Keratinocyte (primary cell): ENCODE measurements at regions not wholly inside any gene's neighbourhood (a gene's known extent, or its start where the extent isn't known, plus 50 kb on each side); places are given as distances from the start of the nearest gene placed in this dataset.
"Not testable (repeated sequence)": the region's sequence is repeated elsewhere in the genome, so short reads cannot be mapped to it uniquely, and the experiment has no call there.

ENCODE experiments used
- EZH2 ChIP-seq: IDR thresholded peaks from one replicate; pipeline ENCODE4 v1.6.1; 2012; ENCODE audit warnings: inconsistent platforms, mild to moderate bottlenecking, low read length, moderate library complexity
- TF ChIP-seq, protein P1 (sequence below), 3 experiments: IDR thresholded peaks in 1 of 3; conservative IDR thresholded peaks in 1 of 3; optimal IDR thresholded peaks in 1 of 3; 2 replicates in 2 of 3; 3 replicates in 1 of 3; pipeline versions ENCODE3 to v1.5.1; 2011; ENCODE audit warnings: low read length in 3 of 3, mild to moderate bottlenecking in 3 of 3, moderate library complexity in 2 of 3, control low read depth in 1 of 3, inconsistent platforms in 1 of 3; ENCODE audit not compliant: insufficient read depth in 2 of 3; ENCODE audit errors: extremely low read depth in 1 of 3

DNA sequence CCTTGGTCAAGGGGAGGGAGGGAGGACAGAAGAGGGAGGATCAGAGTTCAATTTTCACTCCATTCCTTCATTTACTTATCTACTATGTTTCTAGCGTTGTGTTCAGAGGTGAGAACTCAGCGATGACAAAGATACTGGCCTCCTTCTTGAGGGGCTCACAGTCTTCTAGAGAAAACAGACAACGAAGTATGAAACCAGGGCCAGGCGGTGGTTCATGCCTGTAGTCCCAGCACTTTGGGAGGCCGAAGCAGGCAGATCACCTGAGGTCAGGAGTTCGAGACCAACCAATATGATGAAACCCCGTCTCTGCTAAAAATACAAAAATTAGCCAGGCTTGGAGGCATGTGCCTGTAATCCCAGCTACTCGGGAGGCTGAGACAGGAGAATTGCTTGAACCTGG lies 277.4 kb downstream of the MYCN start:
- TF ChIP-seq, protein P1, sequence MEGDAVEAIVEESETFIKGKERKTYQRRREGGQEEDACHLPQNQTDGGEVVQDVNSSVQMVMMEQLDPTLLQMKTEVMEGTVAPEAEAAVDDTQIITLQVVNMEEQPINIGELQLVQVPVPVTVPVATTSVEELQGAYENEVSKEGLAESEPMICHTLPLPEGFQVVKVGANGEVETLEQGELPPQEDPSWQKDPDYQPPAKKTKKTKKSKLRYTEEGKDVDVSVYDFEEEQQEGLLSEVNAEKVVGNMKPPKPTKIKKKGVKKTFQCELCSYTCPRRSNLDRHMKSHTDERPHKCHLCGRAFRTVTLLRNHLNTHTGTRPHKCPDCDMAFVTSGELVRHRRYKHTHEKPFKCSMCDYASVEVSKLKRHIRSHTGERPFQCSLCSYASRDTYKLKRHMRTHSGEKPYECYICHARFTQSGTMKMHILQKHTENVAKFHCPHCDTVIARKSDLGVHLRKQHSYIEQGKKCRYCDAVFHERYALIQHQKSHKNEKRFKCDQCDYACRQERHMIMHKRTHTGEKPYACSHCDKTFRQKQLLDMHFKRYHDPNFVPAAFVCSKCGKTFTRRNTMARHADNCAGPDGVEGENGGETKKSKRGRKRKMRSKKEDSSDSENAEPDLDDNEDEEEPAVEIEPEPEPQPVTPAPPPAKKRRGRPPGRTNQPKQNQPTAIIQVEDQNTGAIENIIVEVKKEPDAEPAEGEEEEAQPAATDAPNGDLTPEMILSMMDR (optimal IDR thresholded peaks at IDR 0.05 in 1 of 3, IDR thresholded peaks at IDR 0.05 in 1 of 3, conservative IDR thresholded peaks at IDR 0.05 in 1 of 3; ENCODE audit: extremely low read depth in 1 of 3, insufficient read depth in 2 of 3, low read length in 3 of 3): not testable (repeated sequence)
- not testable (repeated sequence) for TF ChIP-seq EZH2
